Brain microvascular endothelial cell (primary cell): ENCODE measurements at regions not wholly inside any gene's neighbourhood (a gene's known extent, or its start where the extent isn't known, plus 50 kb on each side); places are given as distances from the start of the nearest gene placed in this dataset.

Source experiments
- DNase-seq: peaks from one replicate; pipeline ENCODE4 v3.0.0-alpha.2; 2020
- H3K27ac ChIP-seq: fragments of 250-450 bp; sonication (Bioruptor Pico); 2 replicates; pipeline ENCODE4 v1.5.1; 2020; ENCODE audit warnings: mild to moderate bottlenecking, moderate library complexity
- H3K27me3 ChIP-seq: fragments of 250-450 bp; sonication (Bioruptor Pico); replicated peaks from 2 replicates; pipeline ENCODE4 v1.5.1; 2020; ENCODE audit warnings: mild to moderate bottlenecking
- H3K36me3 ChIP-seq: fragments of 250-450 bp; sonication (Bioruptor Pico); replicated peaks from 2 replicates; pipeline ENCODE4 v1.5.1; 2020; ENCODE audit warnings: mild to moderate bottlenecking
- H3K4me3 ChIP-seq: 2 replicates; pipeline ENCODE4 v1.5.1; 2011; ENCODE audit warnings: low read depth, mild to moderate bottlenecking, control low read depth, low read length, moderate library complexity
- in situ Hi-C: cut with HindIII; loops from 2 replicates; pipeline ENCODE4 v1.10.0; 2017; ENCODE audit warnings: low sequenced_read_pairs, low pct_ligation_motif_present
- TF ChIP-seq, protein P1 (sequence below): IDR thresholded peaks from 2 replicates; pipeline ENCODE4 v1.5.1; 2011; ENCODE audit warnings: low read depth, mild to moderate bottlenecking, moderate library complexity, low read length, control low read depth, inconsistent platforms; ENCODE audit errors: missing control alignments

DNA sequence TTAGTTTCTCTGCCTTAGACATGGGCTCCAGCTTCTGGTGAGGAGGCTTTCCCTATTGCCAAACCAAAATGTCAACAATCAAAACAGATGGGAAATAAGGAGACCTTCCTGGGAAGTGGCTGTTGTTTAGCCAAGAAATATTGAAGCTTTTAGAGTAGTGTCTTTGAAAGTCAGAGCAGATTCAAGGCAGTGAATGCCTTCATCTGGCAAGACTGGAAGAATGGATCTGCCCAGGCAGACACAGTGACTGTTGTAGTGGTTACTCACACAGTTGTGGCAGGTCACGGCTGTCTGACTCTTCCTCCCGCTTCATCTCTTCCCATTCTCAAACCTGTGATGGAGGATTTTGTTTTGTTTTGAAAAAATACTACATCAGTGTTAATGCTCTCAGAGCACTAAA is 154.1 kb upstream of the ADO start:
- Histone ChIP-seq H3K27ac (no peak overlapping the region), H3K36me3 (no peaks in the 10 kb centered on the region), H3K27me3 (no peaks in the 10 kb centered on the region), H3K4me3 (no peak overlapping the region)
- in situ Hi-C loops = no loop called here
- TF ChIP-seq, protein P1, sequence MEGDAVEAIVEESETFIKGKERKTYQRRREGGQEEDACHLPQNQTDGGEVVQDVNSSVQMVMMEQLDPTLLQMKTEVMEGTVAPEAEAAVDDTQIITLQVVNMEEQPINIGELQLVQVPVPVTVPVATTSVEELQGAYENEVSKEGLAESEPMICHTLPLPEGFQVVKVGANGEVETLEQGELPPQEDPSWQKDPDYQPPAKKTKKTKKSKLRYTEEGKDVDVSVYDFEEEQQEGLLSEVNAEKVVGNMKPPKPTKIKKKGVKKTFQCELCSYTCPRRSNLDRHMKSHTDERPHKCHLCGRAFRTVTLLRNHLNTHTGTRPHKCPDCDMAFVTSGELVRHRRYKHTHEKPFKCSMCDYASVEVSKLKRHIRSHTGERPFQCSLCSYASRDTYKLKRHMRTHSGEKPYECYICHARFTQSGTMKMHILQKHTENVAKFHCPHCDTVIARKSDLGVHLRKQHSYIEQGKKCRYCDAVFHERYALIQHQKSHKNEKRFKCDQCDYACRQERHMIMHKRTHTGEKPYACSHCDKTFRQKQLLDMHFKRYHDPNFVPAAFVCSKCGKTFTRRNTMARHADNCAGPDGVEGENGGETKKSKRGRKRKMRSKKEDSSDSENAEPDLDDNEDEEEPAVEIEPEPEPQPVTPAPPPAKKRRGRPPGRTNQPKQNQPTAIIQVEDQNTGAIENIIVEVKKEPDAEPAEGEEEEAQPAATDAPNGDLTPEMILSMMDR = no peak
- no peak for DNase-seq

DNA sequence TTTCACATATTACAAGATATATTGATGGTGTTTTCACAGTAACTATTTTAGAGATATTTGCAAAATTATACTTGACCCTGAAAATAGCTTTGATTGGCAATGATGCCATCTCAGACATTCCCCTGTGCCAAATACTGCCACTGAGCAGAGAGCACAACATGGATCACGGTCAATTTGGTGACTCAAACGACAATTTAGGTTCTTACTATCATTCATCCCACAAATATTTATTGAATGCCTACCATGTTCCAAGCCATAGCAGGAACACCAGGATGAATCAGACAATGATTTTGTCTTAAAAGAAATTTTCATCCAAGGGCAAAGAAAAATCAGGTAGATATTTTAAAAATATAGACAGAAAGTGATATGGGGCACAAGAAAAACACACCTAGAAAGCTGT is 153.2 kb upstream of the ADO start:
- no peaks in the 10 kb centered on the region for H3K27me3 ChIP-seq
- in situ Hi-C loops = no loop called here
- TF ChIP-seq, protein P1 = no peak
- no peaks in the 10 kb centered on the region for H3K36me3 ChIP-seq
- no peak overlapping the region for H3K27ac ChIP-seq
- no peak for DNase-seq
- no peak overlapping the region for H3K4me3 ChIP-seq

DNA sequence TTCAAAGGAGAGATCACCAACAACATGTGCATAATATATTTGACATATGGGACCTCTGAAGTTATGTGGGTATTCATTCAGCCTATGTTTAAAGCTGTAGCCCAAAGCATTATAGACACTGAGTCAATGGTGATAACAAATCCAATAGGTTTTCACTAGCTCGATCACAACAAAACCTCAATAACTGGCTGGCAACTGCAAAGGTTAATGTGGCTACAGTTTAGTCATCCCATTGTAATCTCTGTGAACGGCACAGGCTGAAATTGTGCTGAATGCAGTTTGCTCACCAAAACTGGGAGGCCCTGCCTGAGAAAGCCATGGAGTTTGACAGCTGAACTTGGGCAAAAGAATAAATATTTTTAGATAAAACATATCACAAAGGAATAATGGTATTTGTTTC is 152.4 kb upstream of the ADO start:
- H3K27me3 ChIP-seq = no peaks in the 10 kb centered on the region
- H3K4me3 ChIP-seq = no peak overlapping the region
- in situ Hi-C loops = no loop called here
- H3K36me3 ChIP-seq = no peaks in the 10 kb centered on the region
- TF ChIP-seq, protein P1 = no peak
- H3K27ac ChIP-seq = no peak overlapping the region
- peak; percentile 54 for DNase-seq

DNA sequence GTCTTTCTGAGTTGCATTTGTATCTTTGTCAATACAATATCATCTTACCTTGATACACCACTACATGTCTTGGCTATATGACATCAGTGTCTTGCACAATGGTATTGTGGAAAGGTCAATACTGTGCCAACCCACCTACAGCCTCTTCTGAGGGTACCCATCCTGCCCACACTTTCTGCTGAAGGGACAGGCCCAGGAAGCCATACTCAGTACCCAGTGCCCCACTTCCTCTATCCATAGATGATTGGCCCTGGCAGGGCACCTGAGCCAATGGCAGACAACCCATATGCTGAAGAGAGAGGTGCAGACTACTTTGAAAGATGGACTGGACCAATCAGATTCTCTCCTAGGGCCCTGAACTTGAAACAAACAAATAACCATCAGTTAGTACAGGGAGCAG is 152.0 kb upstream of the ADO start:
- H3K36me3 ChIP-seq = no peaks in the 10 kb centered on the region
- DNase-seq = no peak
- TF ChIP-seq, protein P1 = no peak
- in situ Hi-C loops = no loop called here
- H3K4me3 ChIP-seq = no peak overlapping the region
- no peaks in the 10 kb centered on the region for H3K27me3 ChIP-seq
- no peak overlapping the region for H3K27ac ChIP-seq

DNA sequence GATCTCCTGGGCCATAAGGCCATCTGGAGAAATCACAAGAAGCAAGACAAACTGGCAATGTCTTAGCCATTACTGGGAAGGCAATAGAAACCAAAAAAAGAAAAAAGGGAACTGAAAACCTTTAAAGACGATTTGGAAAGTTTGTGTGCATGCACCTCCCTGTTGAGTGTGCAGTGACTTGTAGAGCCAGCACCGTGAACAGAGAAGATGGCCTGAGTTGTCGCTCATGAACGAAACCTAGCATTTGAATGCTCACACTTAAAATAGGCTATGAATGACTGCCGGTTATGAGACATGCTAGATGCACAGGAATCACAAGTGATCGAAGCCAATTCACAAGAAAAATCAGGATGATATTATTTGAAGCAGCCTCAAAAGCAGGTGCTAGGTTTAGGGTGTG is 151.3 kb upstream of the ADO start:
- Histone ChIP-seq H3K4me3 (no peak overlapping the region), H3K36me3 (no peaks in the 10 kb centered on the region), H3K27me3 (no peaks in the 10 kb centered on the region), H3K27ac (no peak overlapping the region)
- in situ Hi-C loops = no loop called here
- DNase-seq = no peak
- TF ChIP-seq, protein P1 = no peak

DNA sequence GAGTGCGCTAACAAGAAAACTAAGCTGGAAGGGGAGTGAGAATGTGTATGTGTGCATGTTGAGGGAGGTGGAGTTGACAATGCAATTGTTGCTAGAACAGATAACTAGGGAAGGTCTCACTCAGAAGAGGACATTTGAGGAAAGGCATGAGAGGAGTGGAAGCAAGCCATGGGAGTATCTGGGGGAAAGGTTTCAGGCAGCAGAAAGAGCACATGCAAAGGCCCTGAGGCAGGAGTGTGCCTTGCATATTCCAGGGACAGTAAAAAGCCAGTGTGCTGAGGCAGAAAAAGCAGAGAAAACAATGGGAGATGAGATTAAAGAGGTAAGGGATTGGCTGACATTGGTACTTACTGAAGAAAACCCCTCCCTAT is 149.6 kb upstream of the ADO start:
- no peak overlapping the region for H3K27ac ChIP-seq
- no peaks in the 10 kb centered on the region for H3K36me3 ChIP-seq
- no peak for DNase-seq
- no peaks in the 10 kb centered on the region for H3K27me3 ChIP-seq
- in situ Hi-C loops = no loop called here
- no peak overlapping the region for H3K4me3 ChIP-seq
- TF ChIP-seq, protein P1 = no peak
